Nephron (organoid): ENCODE measurements at regions not wholly inside any gene's neighbourhood (a gene's known extent, or its start where the extent isn't known, plus 50 kb on each side); places are given as distances from the start of the nearest gene placed in this dataset.

Source experiments
- H3K27ac Mint-ChIP-seq, 3 experiments: 2 replicates each; pipeline ENCODE4 v1.8.0; 2020; ENCODE audit warnings: mixed read lengths in 3 of 3, mild to moderate bottlenecking in 2 of 3, moderate library complexity in 1 of 3
- H3K27me3 Mint-ChIP-seq: 2 replicates; pipeline ENCODE4 v1.8.0; 2021; ENCODE audit warnings: low read depth, mild to moderate bottlenecking, moderate library complexity, mixed read lengths
- H3K36me3 Mint-ChIP-seq: 2 replicates; pipeline ENCODE4 v1.8.0; 2020; ENCODE audit warnings: low read depth, mixed read lengths
- H3K4me1 Mint-ChIP-seq: 2 replicates; pipeline ENCODE4 v1.8.0; 2020; ENCODE audit warnings: mixed read lengths
- H3K4me3 Mint-ChIP-seq, 3 experiments: 2 replicates each; pipeline ENCODE4 v1.8.0; 2020; ENCODE audit warnings: mild to moderate bottlenecking in 3 of 3, mixed read lengths in 3 of 3, moderate library complexity in 2 of 3
- H3K9me3 Mint-ChIP-seq: 2 replicates; pipeline ENCODE4 v1.8.0; 2020; ENCODE audit warnings: mixed read lengths
- CTCF ChIP-seq, 3 experiments: fragments of 200-600 bp; sonication (generic); IDR thresholded peaks; one replicate each; pipeline ENCODE4 v1.5.0; 2021; ENCODE audit warnings: antibody characterized with exemption in 3 of 3; ENCODE audit not compliant: unreplicated experiment in 3 of 3

GRCh38 chr6:14031516-14031915 lies 86.1 kb upstream of the CD83 start:
- peaks cover 38% of the 10 kb centered on the region for H3K4me1 Mint-ChIP-seq
- TF ChIP-seq CTCF (IDR thresholded peaks at IDR 0.05; ENCODE audit: unreplicated experiment in 3 of 3): no peak
- no peaks in the 10 kb centered on the region for H3K36me3 Mint-ChIP-seq
- no peak overlapping the region for H3K27ac Mint-ChIP-seq
- H3K9me3 Mint-ChIP-seq: peaks cover 13% of the 10 kb centered on the region
- H3K27me3 Mint-ChIP-seq: peaks cover 29% of the 10 kb centered on the region
- H3K4me3 Mint-ChIP-seq: no peak overlapping the region

GRCh38 chr6:14035071-14035847 lies 82.3 kb upstream of the CD83 start:
- peak overlapping the region in 2 of 3 experiments; percentile 29 to 58 for H3K27ac Mint-ChIP-seq
- H3K4me1 Mint-ChIP-seq: peaks cover 54% of the 10 kb centered on the region
- H3K36me3 Mint-ChIP-seq: no peaks in the 10 kb centered on the region
- TF ChIP-seq CTCF (IDR thresholded peaks at IDR 0.05; ENCODE audit: unreplicated experiment in 3 of 3): no peak
- H3K27me3 Mint-ChIP-seq: peaks cover 32% of the 10 kb centered on the region
- peaks cover 13% of the 10 kb centered on the region for H3K9me3 Mint-ChIP-seq
- H3K4me3 Mint-ChIP-seq: no peak overlapping the region

- TF ChIP-seq CTCF (IDR thresholded peaks at IDR 0.05; ENCODE audit: unreplicated experiment in 3 of 3): no peak
- Mint-ChIP-seq H3K4me3 (no peak overlapping the region), H3K27ac (peak overlapping the region in 2 of 3 experiments; percentile 29 to 58), H3K9me3 (peaks cover 11% of the 10 kb centered on the region), H3K4me1 (peaks cover 55% of the 10 kb centered on the region), H3K27me3 (peaks cover 35% of the 10 kb centered on the region), H3K36me3 (no peaks in the 10 kb centered on the region)
These were observed 81.7 kb upstream of the CD83 start for GRCh38 chr6:14035874-14036273.

- H3K27me3 Mint-ChIP-seq: peaks cover 42% of the 10 kb centered on the region
- peaks cover 5% of the 10 kb centered on the region for H3K9me3 Mint-ChIP-seq
- H3K4me3 Mint-ChIP-seq: no peak overlapping the region
- no peak for TF ChIP-seq CTCF (IDR thresholded peaks at IDR 0.05; ENCODE audit: unreplicated experiment in 3 of 3)
- H3K36me3 Mint-ChIP-seq: no peaks in the 10 kb centered on the region
- peak overlapping the region in 2 of 3 experiments; percentile 11 to 31 for H3K27ac Mint-ChIP-seq
- H3K4me1 Mint-ChIP-seq: peaks cover 63% of the 10 kb centered on the region
These were observed 80.7 kb upstream of the CD83 start for GRCh38 chr6:14036911-14037310.

- peaks cover 48% of the 10 kb centered on the region for H3K27me3 Mint-ChIP-seq
- no peak overlapping the region for H3K4me3 Mint-ChIP-seq
- TF ChIP-seq CTCF (IDR thresholded peaks at IDR 0.05; ENCODE audit: unreplicated experiment in 3 of 3): no peak
- peaks cover 5% of the 10 kb centered on the region for H3K9me3 Mint-ChIP-seq
- peak overlapping the region; percentile 11 to 59 (median 36) for H3K27ac Mint-ChIP-seq
- no peaks in the 10 kb centered on the region for H3K36me3 Mint-ChIP-seq
- peaks cover 63% of the 10 kb centered on the region for H3K4me1 Mint-ChIP-seq
These were observed 79.9 kb upstream of the CD83 start for GRCh38 chr6:14037402-14038277.
